ENCODE measurements at regions not wholly inside any gene's neighbourhood (a gene's known extent, or its start where the extent isn't known, plus 50 kb on each side); places are given as distances from the start of the nearest gene placed in this dataset.
A peak's percentile ranks its signal among the peaks of the same experiment; 100 is the strongest.
"Not testable (repeated sequence)": the region's sequence is repeated elsewhere in the genome, so short reads cannot be mapped to it uniquely, and the experiment has no call there.

DNA sequence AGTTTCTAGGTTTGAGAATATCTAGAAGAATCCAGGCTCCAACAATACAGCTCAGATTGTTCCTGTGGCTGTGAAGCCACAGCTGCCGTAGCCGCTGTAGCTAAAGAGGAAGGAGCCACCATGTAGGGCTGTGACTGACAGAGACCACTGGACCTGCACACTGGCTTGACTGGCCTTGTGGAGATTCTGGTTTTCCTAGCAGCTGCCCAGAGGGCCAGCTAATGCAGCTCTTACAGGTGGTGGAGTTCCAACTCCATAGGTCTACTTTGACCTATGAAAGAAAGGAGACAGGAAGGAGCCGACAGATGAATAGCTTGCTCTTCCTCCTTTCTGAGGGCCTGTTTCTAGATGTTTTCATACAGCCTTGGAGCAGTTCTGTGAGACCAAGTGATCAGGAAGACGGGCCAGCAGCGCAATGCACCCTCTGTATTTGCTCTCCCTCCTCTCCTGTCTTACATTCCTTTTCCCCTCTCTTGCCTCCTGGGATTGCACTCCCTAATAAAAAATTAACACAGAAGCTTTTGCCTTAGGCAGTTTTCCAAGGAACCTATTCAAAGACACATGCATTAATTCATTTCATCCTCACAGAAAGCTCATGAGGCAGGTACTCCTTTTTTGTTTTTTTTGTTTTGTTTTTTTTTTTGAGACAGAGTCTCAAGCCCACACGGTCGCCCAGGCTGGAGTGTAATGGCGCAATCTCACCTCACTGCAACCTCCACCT, 51.8 kb upstream of the MYB start:
- DNase-seq (ENCODE audit: low spot score) = peak; percentile 20

DNA sequence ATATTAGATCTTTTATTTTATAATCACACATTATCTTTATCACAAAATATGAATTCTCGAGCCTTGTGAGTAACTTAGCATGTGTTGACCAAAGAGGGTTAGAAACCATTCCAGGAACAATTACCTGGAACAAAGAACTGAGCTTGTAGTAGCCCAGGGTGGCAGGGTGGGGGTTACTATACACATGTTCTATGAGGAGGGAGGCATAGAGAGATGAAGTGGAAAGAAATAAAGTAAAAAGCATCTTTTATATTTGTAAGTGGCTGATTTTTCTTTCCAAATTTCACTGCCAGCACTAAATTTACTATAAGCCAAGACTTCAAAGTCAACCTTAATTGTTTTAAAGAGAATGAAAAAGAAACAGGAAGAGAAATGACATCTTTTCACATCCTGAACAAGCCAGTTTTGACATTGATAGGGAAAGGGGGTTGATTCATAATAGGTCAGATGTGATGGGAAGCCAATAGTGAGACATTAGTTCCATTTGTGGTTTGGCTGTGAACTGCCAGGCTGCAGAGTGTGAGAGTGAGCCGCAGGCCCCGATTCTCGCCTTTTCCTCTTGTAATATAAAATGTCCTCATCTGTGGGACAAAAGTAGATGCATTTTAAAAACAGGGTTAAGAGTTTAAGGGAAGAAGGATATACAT, 52.7 kb upstream of the MYB start:
- DNase-seq (ENCODE audit: low spot score) = peak; percentile 66

DNA sequence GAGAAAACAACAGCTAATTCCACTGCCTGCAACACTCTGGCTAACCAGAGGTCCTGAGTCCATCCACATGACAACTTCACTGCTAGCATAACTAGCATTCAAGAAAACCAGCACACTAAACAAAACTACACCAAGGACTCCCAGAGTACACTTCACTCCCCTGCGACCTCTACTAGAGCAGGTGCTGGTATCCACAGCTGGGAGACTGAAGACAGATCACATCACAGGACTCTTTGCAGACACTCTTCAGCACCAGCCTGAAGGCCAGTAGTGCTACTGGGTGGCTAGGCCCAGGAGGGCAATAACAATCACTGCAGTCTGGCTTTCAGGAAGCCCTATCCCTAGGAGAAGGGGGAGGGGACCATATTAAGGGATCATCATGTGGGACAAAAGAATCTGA, 54.4 kb upstream of the MYB start:
- DNase-seq (ENCODE audit: low spot score) = no peak

DNA sequence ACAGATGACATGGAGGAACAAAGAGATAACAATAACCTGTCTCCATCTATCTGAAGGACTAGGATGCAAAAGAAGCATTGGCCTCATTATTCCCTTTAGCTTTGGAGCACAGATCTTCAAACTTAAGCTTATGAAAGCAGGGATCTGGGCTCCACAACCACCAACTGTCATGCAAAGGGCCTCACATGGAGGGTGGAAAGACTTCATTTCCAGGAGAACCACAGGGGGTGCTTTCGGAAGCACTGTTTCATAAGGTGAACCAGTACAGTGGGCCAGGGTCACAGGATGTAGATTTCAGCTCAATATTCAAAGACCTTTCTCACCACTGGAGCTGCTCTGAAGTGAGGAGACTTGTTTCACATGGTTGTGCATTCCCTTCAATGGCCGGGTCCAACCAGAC, 55.1 kb upstream of the MYB start:
- no peak for DNase-seq (ENCODE audit: low spot score)

DNA sequence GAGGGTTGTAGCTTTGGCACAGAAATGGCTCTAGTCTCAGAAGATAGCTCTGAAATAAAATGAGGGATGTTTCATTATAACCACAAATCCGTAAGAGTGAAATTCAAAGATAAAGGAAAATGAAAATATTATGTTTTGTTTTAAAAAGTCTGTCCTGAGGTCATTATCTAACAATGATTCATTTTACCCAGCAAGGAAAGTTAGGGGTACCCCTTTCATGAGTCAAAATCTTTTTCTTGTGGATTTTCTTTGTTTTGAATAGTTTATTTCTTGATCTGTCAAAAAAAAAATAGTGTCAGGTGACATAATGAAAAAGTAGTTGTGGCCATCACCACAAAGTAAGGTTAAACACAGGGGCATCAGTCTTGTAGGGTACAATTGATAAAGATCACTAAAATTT, 59.7 kb upstream of the MYB start:
- DNase-seq (ENCODE audit: low spot score) = no peak

DNA sequence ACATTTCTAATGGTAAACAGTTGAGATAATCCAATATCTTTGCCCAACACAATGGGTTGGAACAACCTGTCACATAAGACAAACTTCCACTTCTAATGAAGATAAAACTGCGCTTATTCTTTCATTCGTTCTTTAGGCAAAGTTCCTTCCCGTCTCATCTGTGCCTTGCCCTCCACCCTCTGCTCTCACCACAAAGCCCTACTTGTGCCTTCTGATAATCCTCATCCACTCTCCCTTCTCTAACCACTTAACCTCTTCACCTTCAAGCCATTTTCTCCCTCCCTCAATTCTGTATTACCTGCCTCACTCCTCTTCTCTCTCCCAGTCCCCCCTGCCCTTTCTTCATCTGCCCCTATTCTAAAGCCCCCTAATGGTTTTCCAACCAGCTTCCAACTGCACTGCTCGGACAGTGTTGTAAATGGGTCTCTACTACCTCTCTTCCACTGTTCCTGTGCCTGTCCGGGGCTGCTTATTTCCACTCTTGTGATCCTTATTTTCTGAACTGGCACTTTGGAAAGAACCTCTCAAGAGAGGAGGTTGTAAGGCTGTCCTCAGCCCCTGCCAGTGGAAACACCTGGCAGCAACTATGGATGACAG, 62.9 kb upstream of the MYB start:
- no peak for DNase-seq (ENCODE audit: low spot score)

DNA sequence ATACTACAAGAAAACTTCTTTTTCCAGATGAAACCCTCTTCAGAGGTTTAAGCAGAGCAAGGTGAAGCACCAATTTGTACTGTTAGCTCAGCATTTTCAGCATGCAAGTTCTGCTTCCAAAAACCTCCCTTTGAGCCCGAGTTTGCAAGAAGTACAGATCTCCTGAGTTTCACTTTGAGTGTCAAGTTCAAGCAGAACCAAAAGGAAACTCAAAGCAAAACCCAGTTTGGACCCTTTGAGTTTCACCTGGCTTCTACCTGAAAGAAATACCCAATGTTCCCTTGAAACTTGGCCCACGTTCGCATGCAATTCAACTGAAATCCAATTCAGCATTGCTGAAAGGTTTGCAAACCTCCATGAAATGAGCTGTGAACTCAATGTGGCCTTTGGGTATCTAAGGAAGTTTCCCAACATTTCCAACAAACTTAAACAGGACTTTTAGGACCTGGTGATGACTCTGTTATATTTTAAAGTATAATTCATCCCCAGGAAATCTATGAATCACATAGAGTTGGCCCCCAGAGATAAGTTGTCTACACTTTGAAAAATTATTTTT, 62.9 kb upstream of the HBS1L start:
- DNase-seq (ENCODE audit: low spot score) = peak; percentile 20

DNA sequence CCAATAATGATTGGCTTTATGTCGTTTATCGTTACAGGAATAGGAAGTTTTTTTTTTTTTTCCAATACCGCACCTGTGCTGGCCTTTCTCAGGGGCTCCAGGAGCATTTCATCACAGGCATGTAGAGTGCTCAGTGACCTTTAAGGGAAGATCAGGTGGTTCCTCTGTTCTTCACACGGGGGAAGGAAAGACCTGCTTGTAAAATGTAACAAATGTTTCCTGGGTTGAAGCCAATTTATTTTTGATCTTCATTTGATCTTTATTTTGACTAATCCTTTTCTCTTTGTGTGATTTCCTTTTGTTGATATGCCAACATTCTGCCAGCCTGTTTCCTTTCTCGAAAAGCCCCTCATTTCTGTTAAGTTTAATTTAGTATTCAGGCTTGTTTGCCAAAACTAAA, 61.9 kb upstream of the HBS1L start:
- DNase-seq (ENCODE audit: low spot score) = peak; percentile 50

DNA sequence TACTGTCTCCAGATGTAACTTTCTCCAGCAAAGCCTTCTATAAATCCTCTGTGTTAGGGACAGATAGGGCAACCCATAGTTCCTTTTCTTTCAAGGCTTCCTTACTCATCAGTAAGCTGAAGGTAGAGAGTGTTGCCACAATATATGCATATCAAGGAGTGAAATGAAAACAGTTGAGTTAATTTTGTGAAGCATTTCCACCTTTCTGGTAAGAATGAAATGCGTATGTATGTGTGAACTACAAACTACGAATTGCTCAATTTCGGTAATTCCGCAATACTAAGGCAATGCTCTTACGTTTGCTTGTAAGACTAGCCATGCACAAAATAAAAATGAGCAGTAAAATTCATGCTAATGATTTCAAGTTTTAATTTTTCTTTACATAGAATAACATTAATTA, 61.2 kb upstream of the HBS1L start:
- no peak for DNase-seq (ENCODE audit: low spot score)

DNA sequence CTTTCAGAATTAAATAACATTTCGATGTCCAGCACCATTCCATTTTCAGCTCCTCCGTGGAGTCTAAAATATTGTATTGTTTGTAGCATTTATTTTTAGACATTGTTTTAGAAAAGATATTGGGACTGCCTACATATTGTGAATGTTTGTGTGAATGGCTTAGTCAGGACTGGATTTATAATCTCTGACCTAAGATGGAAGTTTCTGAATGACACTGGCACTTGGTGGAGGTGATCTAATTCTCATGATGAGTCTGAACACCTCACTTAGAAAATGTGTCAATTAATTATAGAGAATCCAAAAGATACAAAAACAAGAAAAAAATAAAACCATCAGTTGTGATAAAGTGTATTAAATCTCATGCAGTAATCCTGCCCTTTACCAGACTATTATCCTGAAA, 60.8 kb upstream of the HBS1L start:
- DNase-seq (ENCODE audit: low spot score) = no peak

DNA sequence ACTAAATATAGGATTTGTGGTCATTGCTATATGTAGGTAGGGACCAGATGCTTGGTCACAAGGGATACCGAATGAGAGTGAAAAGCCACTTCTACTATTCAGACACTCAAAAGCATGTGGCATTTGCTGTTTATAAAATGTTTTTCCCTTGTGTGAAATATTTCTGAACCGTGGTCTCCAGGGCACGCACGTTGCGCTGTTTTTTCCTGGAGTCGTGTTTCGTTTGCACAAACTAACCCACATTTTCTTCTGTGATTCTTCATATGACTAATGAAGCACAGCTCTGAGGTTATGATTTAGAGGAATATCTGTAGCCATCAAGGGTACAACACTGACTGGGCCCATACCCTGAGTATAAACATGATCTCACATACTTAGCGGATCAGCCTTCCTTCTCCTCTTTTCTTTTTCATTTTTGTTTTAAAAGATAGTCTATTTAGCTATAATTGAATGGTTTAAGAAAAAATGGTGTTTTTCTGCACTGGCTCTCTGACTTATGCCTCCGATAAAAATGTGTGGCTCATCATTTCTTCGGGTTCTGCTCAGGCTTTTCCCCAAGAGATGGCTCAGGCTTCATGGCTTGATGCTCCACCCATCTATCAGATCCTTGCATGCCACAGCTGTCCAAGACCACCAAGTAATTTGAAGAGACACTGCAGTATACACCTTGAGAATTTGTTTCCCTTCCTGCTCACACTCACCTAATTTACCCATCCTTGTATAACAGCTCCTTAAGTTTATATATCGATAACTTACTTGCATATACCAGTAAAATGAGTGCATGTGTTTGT, 59.9 kb upstream of the HBS1L start:
- peak; percentile 32 for DNase-seq (ENCODE audit: low spot score)

DNA sequence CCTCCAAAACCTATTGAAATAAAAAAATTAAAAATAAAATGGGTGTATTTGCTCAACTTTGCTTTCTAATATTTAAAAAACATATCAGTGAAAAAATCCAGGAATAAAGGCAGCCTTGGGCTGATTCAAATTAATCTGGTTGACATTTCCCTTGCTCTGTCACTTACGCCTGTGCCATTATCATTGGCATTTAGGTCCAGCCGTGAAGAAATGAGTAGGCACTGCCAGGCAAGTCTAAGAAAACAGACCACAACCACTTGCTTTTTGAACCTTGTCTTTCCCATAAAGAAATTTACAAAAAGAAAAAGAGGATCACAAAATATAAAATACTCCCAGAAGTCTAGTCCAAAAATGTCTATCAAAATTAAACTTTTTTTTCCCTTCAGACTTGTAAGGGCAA, 59.2 kb upstream of the HBS1L start:
- DNase-seq (ENCODE audit: low spot score) = no peak

DNA sequence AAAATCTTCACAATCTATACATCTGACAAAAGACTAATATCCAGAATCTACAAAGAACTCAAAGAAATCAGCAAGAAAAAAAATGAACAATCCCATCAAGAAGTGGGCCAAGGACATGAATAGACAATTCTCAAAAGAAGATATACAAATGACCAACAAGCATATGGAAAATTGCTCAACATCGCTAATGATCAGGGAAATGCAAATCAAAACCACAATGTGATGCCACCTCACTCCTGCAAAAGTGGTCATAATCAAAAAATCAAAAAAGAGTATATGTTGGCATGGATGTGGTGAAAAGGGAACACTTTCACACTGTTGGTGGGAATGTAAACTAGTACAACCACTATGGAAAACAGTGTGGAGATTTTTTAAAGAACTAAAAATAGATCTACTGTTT, 58.3 kb upstream of the HBS1L start:
- DNase-seq (ENCODE audit: low spot score) = not testable (repeated sequence)

DNA sequence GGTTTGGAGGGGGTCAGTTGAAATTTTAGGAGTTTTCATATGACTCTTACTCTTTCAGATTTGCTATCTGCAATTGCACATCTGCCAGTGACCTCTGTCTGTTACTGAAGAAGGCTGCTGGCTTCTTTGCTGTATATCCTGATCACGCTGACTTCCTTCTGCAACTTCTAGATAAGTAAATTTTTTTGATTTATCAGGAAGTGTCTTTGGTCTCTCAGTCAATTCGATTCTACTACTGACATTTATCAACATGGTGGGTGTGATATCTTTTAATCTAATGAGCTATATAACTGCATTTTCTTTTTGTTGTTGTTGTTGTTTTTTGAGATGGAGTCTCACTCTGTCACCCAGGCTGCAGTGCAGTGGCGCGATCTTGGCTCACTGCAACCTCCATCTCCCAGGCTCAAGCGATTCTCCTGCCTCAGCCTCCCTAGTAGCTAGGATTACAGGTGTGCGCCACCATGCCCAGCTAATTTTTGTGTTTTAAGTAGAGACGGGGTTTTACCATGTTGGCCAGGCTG, 55.7 kb upstream of the HBS1L start:
- not testable (repeated sequence) for DNase-seq (ENCODE audit: low spot score)

DNA sequence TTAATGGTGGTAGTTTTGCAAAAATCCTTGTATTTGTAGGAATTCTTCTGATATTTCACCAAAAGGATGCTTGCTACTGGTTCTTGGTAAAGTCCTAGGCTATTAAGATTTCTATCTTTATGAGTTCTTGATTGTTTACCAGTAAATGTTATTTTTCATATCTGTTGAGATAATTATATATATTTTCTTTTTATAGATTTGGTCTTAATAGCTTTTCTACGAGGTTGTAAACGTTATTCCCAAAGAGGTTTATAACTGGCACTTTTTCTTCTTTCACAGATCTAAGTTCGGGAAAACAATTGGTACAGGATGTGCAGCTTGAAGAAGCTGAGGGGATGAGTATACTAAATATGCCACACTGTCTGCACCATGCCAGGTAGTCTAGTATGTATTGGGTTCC, 55.1 kb upstream of the HBS1L start:
- no peak for DNase-seq (ENCODE audit: low spot score)

DNA sequence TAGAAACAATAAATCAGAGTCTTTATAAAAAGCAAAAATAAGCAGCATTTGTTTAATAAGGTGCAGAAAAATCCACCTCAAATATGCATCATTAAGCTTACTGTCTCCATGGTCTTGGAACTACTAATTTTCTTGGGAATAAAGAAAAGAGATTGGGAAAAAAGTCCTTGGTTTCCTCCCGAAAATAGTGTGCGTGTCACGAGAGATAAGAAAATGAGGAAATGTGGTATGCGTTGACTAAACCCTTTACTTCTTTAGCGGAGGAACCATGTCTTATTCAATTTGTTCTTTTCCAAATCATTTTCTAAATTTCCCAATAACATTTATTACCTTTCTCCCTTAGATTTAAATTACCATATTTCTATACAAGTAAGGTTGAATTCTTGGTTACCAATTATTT, 54.1 kb upstream of the HBS1L start:
- DNase-seq (ENCODE audit: low spot score) = no peak

DNA sequence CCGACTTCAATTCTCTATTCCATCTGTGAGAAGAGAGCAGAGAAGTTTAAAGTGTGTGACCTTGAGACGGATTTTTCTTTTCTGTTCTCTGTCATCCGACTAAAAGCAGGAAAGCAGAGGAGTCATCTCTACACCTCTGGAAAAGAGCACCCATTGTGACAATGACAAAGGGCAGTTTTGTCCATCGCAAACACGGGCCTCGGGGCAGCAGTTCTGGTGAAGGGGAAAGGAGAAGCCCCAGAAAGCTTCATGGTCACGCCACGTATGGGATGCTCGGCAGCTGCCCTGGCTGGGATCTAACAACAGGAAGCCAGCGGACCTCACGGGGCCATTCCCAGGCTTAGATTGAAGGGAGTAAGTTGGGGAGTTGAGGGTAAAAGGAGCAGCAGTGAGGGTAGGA, 52.0 kb upstream of the HBS1L start:
- DNase-seq (ENCODE audit: low spot score) = no peak

DNA sequence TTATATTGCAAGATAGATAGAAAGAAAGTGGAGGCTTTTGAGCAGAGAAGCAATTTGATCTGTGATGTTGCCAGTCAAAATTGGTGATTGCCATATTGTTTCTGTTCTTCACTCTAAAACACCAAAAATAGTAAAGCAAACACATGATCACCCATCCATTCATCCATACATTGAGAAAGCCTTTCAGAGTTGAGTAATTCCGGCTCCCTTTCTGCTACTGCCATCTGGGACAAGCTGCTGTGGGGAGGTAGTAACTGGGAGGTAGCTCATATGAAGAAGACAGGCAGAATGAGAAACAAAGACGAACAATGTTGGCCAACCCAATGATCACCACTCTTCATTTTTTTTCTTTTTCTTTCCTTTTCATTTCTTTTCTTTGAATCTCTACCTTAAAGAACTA, 51.1 kb upstream of the HBS1L start:
- no peak for DNase-seq (ENCODE audit: low spot score)

DNA sequence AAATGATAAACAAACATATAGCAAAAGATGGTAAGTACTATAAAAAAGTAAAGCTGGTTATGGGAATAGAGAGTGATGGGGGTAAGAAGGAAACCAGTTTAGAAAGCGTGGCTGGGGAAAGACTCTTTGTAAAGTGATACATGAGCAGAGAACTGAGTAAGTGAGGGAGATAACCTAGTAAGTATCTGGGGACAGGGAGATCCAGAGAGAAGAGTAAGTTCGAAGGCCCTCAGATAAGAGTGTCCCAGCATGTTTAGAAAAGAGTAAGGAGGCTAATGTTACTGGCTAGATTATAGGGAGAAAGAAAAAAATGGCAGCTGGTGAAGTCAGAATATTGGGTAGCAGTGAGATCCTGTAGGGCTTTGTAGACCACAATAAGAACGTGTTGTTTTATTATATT, 50.7 kb upstream of the HBS1L start:
- DNase-seq (ENCODE audit: low spot score) = no peak

All from CD4-positive, alpha-beta T cell treated with Interleukin-6 at 100 ng/mL for 8 hours (primary cell).